Breast epithelium (tissue), 4 donors: ENCODE measurements at regions not wholly inside any gene's neighbourhood (a gene's known extent, or its start where the extent isn't known, plus 50 kb on each side); places are given as distances from the start of the nearest gene placed in this dataset.

ENCODE experiments used
- DNase-seq, 2 donors: peaks; one replicate each; pipeline ENCODE4 v3.0.0-alpha.2; 2019; ENCODE audit warnings: low spot score in 2 of 2
- H3K27ac ChIP-seq, 2 donors: fragments of 200-600 bp; sonication (generic) in 1 of 2; one replicate each; pipeline ENCODE4 v1.5.1; 2016 to 2019; ENCODE audit warnings: mild to moderate bottlenecking in 1 of 2
- H3K27me3 ChIP-seq, 2 donors: fragments of 200-600 bp; sonication (generic) in 1 of 2; one replicate each; pipeline versions ENCODE4 v1.5.1 to v1.6.0; 2017 to 2019; ENCODE audit warnings: control low read depth in 1 of 2, mild to moderate bottlenecking in 1 of 2
- H3K36me3 ChIP-seq: fragments of 200-600 bp; one replicate; pipeline ENCODE4 v1.5.1; 2019
- H3K4me1 ChIP-seq, 2 donors: fragments of 200-600 bp; sonication (generic); one replicate each; pipeline ENCODE4 v1.5.1; 2016 to 2019; ENCODE audit warnings: control low read depth in 1 of 2
- H3K4me3 ChIP-seq, 3 donors: fragments of 200-600 bp; sonication (generic); 1 replicate in 2 of 3; 2 replicates in 1 of 3; pipeline ENCODE4 v1.5.1; 2016 to 2019; ENCODE audit warnings: mild to moderate bottlenecking in 3 of 3, moderate library complexity in 2 of 3
- H3K9me3 ChIP-seq, 2 donors: fragments of 200-600 bp; sonication (generic) in 1 of 2; one replicate each; pipeline ENCODE4 v1.5.1; 2016 to 2019; ENCODE audit warnings: control low read depth in 1 of 2
- POLR2A ChIP-seq: fragments of 450-650 bp; IDR thresholded peaks from one replicate; pipeline ENCODE4 v1.6.1; 2016; ENCODE audit warnings: antibody characterized with exemption, mild to moderate bottlenecking, moderate library complexity
- POLR2AphosphoS5 ChIP-seq, 3 donors: sonication (generic); formaldehyde crosslinking; IDR thresholded peaks; one replicate each; pipeline ENCODE4 v1.6.1; 2017; ENCODE audit warnings: antibody characterized with exemption in 3 of 3
- intact Hi-C: fragments of 100-400 bp; cut with DNase I; formaldehyde crosslinking; loops from one replicate; pipeline ENCODE4 v1.15.1; 2023; ENCODE audit warnings: low total_unique reads
- TF ChIP-seq, protein P1 (sequence below), 3 donors: fragments of 450-650 bp; IDR thresholded peaks; one replicate each; pipeline ENCODE4 v1.5.1; 2016 to 2017; ENCODE audit warnings: antibody characterized with exemption in 3 of 3, mild to moderate bottlenecking in 3 of 3, moderate library complexity in 3 of 3

DNA sequence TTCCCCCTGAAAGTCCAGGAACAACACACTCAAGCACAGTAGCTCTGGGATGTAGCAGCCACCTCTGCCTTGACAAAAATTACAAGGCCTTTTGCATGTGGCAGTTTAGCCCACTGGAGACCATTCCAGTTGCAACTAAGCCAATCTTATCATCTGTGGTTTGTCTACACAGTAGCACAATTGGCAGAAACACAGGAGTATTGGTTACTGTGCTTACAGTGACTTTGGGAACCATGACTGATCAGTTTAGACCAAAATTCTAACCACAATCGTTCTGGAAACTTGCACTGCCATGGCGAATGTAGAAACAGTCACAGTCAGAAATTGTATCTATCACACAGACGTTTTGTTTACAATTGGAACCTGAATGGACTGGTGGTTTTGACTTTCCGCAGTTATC lies 403.7 kb upstream of the MEIS1 start:
- no peak overlapping the region for H3K4me3 ChIP-seq
- no peaks in the 10 kb centered on the region for H3K27me3 ChIP-seq
- H3K27ac ChIP-seq: no peak overlapping the region
- intact Hi-C loops: no loop called here
- no peaks in the 10 kb centered on the region for H3K9me3 ChIP-seq
- no peak for TF ChIP-seq POLR2A
- TF ChIP-seq, protein P1, sequence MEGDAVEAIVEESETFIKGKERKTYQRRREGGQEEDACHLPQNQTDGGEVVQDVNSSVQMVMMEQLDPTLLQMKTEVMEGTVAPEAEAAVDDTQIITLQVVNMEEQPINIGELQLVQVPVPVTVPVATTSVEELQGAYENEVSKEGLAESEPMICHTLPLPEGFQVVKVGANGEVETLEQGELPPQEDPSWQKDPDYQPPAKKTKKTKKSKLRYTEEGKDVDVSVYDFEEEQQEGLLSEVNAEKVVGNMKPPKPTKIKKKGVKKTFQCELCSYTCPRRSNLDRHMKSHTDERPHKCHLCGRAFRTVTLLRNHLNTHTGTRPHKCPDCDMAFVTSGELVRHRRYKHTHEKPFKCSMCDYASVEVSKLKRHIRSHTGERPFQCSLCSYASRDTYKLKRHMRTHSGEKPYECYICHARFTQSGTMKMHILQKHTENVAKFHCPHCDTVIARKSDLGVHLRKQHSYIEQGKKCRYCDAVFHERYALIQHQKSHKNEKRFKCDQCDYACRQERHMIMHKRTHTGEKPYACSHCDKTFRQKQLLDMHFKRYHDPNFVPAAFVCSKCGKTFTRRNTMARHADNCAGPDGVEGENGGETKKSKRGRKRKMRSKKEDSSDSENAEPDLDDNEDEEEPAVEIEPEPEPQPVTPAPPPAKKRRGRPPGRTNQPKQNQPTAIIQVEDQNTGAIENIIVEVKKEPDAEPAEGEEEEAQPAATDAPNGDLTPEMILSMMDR (IDR thresholded peaks at IDR 0.05): no peak
- TF ChIP-seq POLR2AphosphoS5 (IDR thresholded peaks at IDR 0.05): no peak
- H3K4me1 ChIP-seq: no peaks in the 10 kb centered on the region
- no peak for DNase-seq
- no peaks in the 10 kb centered on the region for H3K36me3 ChIP-seq

DNA sequence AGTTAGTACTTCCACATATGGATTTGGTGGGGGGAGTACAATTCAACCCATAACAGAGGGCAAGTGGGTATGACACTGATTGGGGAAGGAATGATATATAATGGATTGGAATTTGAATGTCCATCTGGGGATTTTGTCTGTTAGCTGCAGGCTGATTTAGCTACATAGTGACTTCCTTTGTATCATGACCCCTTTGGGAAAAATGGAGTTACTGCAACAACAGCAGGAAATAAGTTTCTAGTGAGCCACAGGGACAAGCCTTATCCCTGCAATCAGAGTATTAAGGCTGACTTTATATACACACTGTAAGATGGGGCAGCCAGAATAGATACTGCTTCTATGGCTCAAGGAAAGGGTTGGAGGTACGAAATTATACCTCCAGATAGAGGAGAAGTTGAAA lies 404.4 kb upstream of the MEIS1 start:
- intact Hi-C loops: no loop called here
- Histone ChIP-seq H3K9me3 (no peaks in the 10 kb centered on the region), H3K4me3 (no peak overlapping the region), H3K27me3 (no peaks in the 10 kb centered on the region), H3K4me1 (no peaks in the 10 kb centered on the region), H3K27ac (no peak overlapping the region), H3K36me3 (no peaks in the 10 kb centered on the region)
- TF ChIP-seq POLR2A (no peak), POLR2AphosphoS5 (IDR thresholded peaks at IDR 0.05) (no peak)
- TF ChIP-seq, protein P1 (IDR thresholded peaks at IDR 0.05): no peak
- no peak for DNase-seq

DNA sequence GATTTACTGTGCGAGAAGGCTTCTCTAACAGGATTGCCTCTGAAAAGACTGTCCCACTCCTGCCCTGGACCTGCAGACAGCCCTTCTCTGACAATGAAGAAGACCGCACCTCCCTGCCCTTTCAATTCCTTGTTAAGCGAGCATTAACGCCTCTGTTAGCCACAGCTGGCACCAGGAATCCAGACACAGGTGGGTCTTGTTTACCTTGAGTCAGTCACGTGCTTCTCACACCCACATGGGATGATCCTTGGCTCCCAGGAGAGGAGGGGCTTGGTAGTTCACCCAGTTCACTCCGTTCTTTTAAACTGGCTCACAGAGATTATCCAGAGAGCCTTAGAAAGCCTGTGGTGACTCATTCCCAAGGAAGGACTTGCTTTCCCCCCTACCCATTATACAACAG lies 410.5 kb upstream of the MEIS1 start:
- Histone ChIP-seq H3K4me1 (no peaks in the 10 kb centered on the region), H3K9me3 (peaks cover 0 to 4% of the 10 kb centered on the region in 2 donors), H3K27ac (no peak overlapping the region), H3K27me3 (no peaks in the 10 kb centered on the region), H3K4me3 (no peak overlapping the region), H3K36me3 (no peaks in the 10 kb centered on the region)
- TF ChIP-seq, protein P1 (IDR thresholded peaks at IDR 0.05): no peak
- TF ChIP-seq POLR2AphosphoS5 (IDR thresholded peaks at IDR 0.05) (no peak), POLR2A (no peak)
- intact Hi-C loops: no loop called here
- DNase-seq: no peak

DNA sequence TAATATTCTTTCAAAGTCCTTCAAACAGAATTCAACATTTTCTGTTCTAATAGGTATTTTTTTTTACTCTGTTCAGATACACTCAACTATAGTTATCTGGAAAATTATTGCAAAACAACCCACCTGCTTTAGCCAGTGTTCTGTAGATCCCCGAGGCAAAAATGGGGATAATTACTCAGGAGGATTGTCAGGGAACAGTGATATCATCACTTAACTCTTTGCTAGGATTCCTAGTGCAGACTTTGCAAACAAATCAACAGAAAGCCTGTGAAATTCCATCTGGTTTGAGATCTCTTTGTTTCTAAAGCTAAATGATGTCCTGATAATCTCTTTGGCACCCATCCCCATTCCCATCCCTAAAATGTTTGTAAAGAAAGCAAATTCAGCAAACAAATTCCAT lies 413.6 kb upstream of the MEIS1 start:
- Histone ChIP-seq H3K4me3 (no peak overlapping the region), H3K27me3 (no peaks in the 10 kb centered on the region), H3K27ac (no peak overlapping the region), H3K9me3 (peaks cover 0 to 4% of the 10 kb centered on the region in 2 donors), H3K36me3 (no peaks in the 10 kb centered on the region), H3K4me1 (no peaks in the 10 kb centered on the region)
- DNase-seq: no peak
- TF ChIP-seq, protein P1 (IDR thresholded peaks at IDR 0.05): no peak
- TF ChIP-seq POLR2A (no peak), POLR2AphosphoS5 (IDR thresholded peaks at IDR 0.05) (no peak)
- intact Hi-C loops: no loop called here

DNA sequence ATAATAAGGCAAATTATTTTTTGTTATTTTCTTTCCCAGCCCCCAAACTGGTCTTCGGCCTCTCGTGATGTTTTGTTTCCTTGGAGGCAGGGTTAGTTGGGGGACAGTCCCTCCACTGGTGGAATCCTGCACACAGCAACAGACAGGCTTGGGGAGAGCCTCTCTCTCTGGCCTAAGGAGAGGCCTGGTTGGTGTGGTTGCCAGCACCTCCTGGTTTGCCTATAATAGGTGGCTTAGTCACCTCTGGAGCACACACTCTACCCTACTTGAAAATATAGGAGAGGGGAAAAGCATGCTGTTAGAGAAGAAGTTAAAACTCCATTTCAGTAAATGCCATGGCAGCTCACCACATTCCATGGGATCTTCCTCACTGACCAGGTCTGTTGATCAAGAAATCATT lies 417.2 kb upstream of the MEIS1 start:
- Histone ChIP-seq H3K27ac (no peak overlapping the region), H3K4me1 (no peaks in the 10 kb centered on the region), H3K9me3 (no peaks in the 10 kb centered on the region), H3K4me3 (no peak overlapping the region), H3K36me3 (no peaks in the 10 kb centered on the region), H3K27me3 (no peaks in the 10 kb centered on the region)
- intact Hi-C loops: no loop called here
- no peak for TF ChIP-seq POLR2A
- TF ChIP-seq, protein P1 (IDR thresholded peaks at IDR 0.05): no peak
- no peak for TF ChIP-seq POLR2AphosphoS5 (IDR thresholded peaks at IDR 0.05)
- DNase-seq: no peak
